Testis (tissue), 2 donors: ENCODE measurements at regions not wholly inside any gene's neighbourhood (a gene's known extent, or its start where the extent isn't known, plus 50 kb on each side); places are given as distances from the start of the nearest gene placed in this dataset.
A peak's percentile ranks its signal among the peaks of the same experiment; 100 is the strongest.
"Not testable (repeated sequence)": the region's sequence is repeated elsewhere in the genome, so short reads cannot be mapped to it uniquely, and the experiment has no call there.

ENCODE experiments used
- DNase-seq: peaks from one replicate; pipeline ENCODE4 v3.0.0-alpha.2; 2019
- H3K27ac ChIP-seq, 2 donors: fragments of 200-600 bp; sonication (generic); one replicate each; pipeline ENCODE4 v1.5.1; 2019
- H3K27me3 ChIP-seq: fragments of 200-600 bp; sonication (generic); one replicate; pipeline ENCODE4 v1.5.1; 2019
- H3K36me3 ChIP-seq: fragments of 200-600 bp; sonication (generic); one replicate; pipeline ENCODE4 v1.5.1; 2017; ENCODE audit warnings: low read depth; ENCODE audit errors: missing control alignments
- H3K4me1 ChIP-seq: fragments of 200-600 bp; sonication (generic); one replicate; pipeline ENCODE4 v1.5.1; 2019
- H3K4me3 ChIP-seq, 2 donors: fragments of 200-600 bp; sonication (generic); one replicate each; pipeline ENCODE4 v1.5.1; 2017 to 2019
- H3K9me3 ChIP-seq: fragments of 200-600 bp; sonication (generic); one replicate; pipeline ENCODE4 v1.5.1; 2017
- CTCF ChIP-seq, 3 experiments: fragments of 450-650 bp in 2 of 3; fragments of 200-600 bp in 1 of 3; sonication (generic) in 1 of 3; IDR thresholded peaks; one replicate each; pipeline ENCODE4 v1.5.1; 2016 to 2019; ENCODE audit warnings: antibody characterized with exemption in 3 of 3, mild to moderate bottlenecking in 2 of 3, moderate library complexity in 1 of 3
- POLR2A ChIP-seq: fragments of 450-650 bp; IDR thresholded peaks from one replicate; pipeline ENCODE4 v1.6.1; 2017; ENCODE audit warnings: antibody characterized with exemption, mild to moderate bottlenecking, moderate library complexity
- WGBS, 2 donors: methylation state at CpG; one replicate each; pipeline ENCODE4 v1.1.5; 2018; 5-methylcytosine and 5-hydroxymethylcytosine counted together
- intact Hi-C: fragments of 100-400 bp; cut with DNase I; formaldehyde crosslinking; loops from one replicate; pipeline ENCODE4 v1.15.1; 2023; ENCODE audit warnings: low total_unique reads

GRCh38 chr21:31786164-31786920 is 54.4 kb upstream of the SCAF4 start:
- Histone ChIP-seq H3K36me3 (no peaks in the 10 kb centered on the region), H3K9me3 (no peaks in the 10 kb centered on the region), H3K4me1 (peaks cover 10% of the 10 kb centered on the region), H3K27ac (no peak overlapping the region), H3K27me3 (no peaks in the 10 kb centered on the region), H3K4me3 (no peak overlapping the region)
- intact Hi-C loops = no loop called here
- 37 to 50% methylated on average over 4 of the region's 4 CpGs for WGBS, 2 donors
- peak in 1 of 3 experiments; percentile 22 for TF ChIP-seq CTCF (IDR thresholded peaks at IDR 0.05)
- TF ChIP-seq POLR2A = no peak
- DNase-seq = no peak

- H3K4me3 ChIP-seq, H3K27ac ChIP-seq, H3K27me3 ChIP-seq, intact Hi-C loops, H3K36me3 ChIP-seq, H3K9me3 ChIP-seq, H3K4me1 ChIP-seq: not testable (repeated sequence)
- TF ChIP-seq CTCF (IDR thresholded peaks at IDR 0.05) = peak; percentile 71 to 88 (median 88)
- 44 to 46% methylated on average over 11 of the region's 11 CpGs for WGBS, 2 donors
- peak; percentile 90 for DNase-seq
These were observed 53.6 kb upstream of the SCAF4 start for GRCh38 chr21:31785237-31786163.

GRCh38 chr21:31781737-31782136 is 49.8 kb upstream of the SCAF4 start:
- no peak overlapping the region for H3K27ac ChIP-seq
- no peak for TF ChIP-seq CTCF (IDR thresholded peaks at IDR 0.05)
- TF ChIP-seq POLR2A = no peak
- H3K4me1 ChIP-seq = peaks cover 10% of the 10 kb centered on the region
- DNase-seq = peak; percentile 70
- no peaks in the 10 kb centered on the region for H3K36me3 ChIP-seq
- no peaks in the 10 kb centered on the region for H3K9me3 ChIP-seq
- WGBS, 2 donors = 15 to 21% methylated on average over 3 of the region's 3 CpGs
- intact Hi-C loops = no loop called here
- H3K27me3 ChIP-seq = no peaks in the 10 kb centered on the region
- H3K4me3 ChIP-seq = no peak overlapping the region
